Lower lobe of right lung (tissue), 2 donors: ENCODE measurements at regions not wholly inside any gene's neighbourhood (a gene's known extent, or its start where the extent isn't known, plus 50 kb on each side); places are given as distances from the start of the nearest gene placed in this dataset.

Experiments used
- ATAC-seq, 2 donors: fragments of 200-7000 bp; cut with Tn5 transposase; one replicate each; pipeline ENCODE4 v1.9.1; 2020 to 2022; ENCODE audit warnings: mild to moderate bottlenecking in 2 of 2, moderate library complexity in 2 of 2
- DNase-seq: peaks from one replicate; pipeline ENCODE4 v3.0.0-alpha.2; 2020
- H3K27ac ChIP-seq: fragments of 200-600 bp; one replicate; pipeline ENCODE4 v1.8.0; 2022
- H3K27me3 ChIP-seq: fragments of 200-600 bp; one replicate; pipeline ENCODE4 v1.8.0; 2022; ENCODE audit warnings: low read depth
- H3K36me3 ChIP-seq: fragments of 200-600 bp; one replicate; pipeline ENCODE4 v1.8.0; 2022; ENCODE audit warnings: mild to moderate bottlenecking
- H3K4me1 ChIP-seq: fragments of 200-600 bp; one replicate; pipeline ENCODE4 v1.8.0; 2022
- H3K4me3 ChIP-seq: fragments of 200-600 bp; one replicate; pipeline ENCODE4 v1.8.0; 2022; ENCODE audit warnings: mild to moderate bottlenecking
- H3K9me3 ChIP-seq: fragments of 200-600 bp; one replicate; pipeline ENCODE4 v1.8.0; 2022
- intact Hi-C: fragments of 100-400 bp; cut with DNase I; formaldehyde crosslinking; loops from one replicate; pipeline ENCODE4 v1.11.0; 2022
- TF ChIP-seq, protein P1 (sequence below): fragments of 200-600 bp; IDR thresholded peaks from one replicate; pipeline ENCODE4 v1.8.0; 2022; ENCODE audit warnings: antibody characterized with exemption, mild to moderate bottlenecking
- donor health status: DM: no; HTN: yes; CAD: no; lungs with severe emphysema.

DNA sequence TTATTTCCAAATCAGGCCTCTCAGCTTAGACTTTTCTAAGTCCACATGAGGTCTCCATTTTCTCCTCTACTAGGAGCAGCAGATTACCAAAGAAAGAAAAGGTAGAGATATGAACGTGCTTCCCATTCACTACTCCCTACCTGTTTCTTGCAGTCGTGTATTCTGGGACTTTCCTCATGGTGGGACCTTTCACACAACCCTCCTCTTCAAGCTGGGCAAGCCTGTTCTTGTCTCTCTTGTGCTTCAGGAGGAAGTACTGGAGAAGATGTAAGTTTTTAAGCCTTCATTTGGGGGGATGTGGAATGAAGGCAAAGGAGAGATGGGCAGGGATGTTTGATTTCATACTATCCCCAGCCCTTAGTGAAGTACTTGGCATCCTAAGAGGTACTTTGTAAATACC lies 128.8 kb upstream of the SESN3 start:
- no peak overlapping the region for H3K27ac ChIP-seq
- H3K9me3 ChIP-seq = no peaks in the 10 kb centered on the region
- H3K36me3 ChIP-seq = no peaks in the 10 kb centered on the region
- intact Hi-C loops = no loop called here
- H3K4me1 ChIP-seq = peaks cover 25% of the 10 kb centered on the region
- TF ChIP-seq, protein P1, sequence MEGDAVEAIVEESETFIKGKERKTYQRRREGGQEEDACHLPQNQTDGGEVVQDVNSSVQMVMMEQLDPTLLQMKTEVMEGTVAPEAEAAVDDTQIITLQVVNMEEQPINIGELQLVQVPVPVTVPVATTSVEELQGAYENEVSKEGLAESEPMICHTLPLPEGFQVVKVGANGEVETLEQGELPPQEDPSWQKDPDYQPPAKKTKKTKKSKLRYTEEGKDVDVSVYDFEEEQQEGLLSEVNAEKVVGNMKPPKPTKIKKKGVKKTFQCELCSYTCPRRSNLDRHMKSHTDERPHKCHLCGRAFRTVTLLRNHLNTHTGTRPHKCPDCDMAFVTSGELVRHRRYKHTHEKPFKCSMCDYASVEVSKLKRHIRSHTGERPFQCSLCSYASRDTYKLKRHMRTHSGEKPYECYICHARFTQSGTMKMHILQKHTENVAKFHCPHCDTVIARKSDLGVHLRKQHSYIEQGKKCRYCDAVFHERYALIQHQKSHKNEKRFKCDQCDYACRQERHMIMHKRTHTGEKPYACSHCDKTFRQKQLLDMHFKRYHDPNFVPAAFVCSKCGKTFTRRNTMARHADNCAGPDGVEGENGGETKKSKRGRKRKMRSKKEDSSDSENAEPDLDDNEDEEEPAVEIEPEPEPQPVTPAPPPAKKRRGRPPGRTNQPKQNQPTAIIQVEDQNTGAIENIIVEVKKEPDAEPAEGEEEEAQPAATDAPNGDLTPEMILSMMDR = no peak
- H3K27me3 ChIP-seq = no peaks in the 10 kb centered on the region
- DNase-seq (no peak), ATAC-seq (no peak)
- no peak overlapping the region for H3K4me3 ChIP-seq

- no peak overlapping the region for H3K27ac ChIP-seq
These were observed 128.3 kb upstream of the SESN3 start for GRCh38 chr11:95359341-95359663.

DNA sequence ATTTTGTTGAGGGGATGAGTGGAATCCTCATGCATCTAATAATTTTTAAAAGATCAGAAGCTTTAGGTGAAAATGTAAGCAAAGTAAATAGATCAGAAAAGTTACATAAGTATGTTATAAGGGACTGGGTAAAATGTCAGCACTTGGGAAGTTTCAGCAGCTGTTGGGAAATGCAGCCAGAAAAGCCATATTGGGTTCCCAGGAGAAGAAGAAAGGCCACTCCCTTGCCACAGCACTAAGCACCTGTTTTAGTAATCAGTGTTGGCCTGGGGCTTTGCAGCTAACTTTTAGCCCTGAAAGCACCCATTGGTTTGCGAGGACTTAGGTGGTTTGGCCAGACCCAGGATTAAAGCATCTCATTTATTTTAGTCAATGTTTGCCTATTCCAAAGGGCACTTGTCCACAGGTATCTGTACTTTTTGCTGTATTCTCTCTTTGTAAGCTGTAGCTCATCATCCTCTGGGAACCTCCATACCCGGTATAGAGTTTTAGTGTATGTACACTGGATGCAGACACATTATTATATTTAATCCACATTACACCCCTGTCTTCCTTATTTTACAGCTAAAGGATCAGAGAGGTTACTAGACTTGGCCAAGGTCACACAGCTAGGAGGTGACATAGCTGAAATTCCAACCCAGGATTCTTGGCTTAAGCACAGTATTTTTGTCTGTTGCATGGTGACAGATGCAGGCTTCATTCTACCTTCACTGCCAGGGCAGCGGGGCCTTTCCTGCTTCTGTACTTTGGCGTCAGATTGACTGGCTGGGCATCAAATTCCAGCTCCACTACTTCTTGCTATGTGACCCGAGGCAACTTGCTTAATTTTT lies 127.7 kb upstream of the SESN3 start:
- intact Hi-C loops = no loop called here
- ATAC-seq = peak; percentile 46 to 47

More at GRCh38 chr11:95359341-95359663, 128.3 kb upstream of the SESN3 start:
- H3K9me3 ChIP-seq = no peaks in the 10 kb centered on the region
- no peak for DNase-seq
- no peak for ATAC-seq
- no peaks in the 10 kb centered on the region for H3K36me3 ChIP-seq
- no peaks in the 10 kb centered on the region for H3K27me3 ChIP-seq
- no peak overlapping the region for H3K4me3 ChIP-seq
- intact Hi-C loops = no loop called here
- peaks cover 24% of the 10 kb centered on the region for H3K4me1 ChIP-seq
- TF ChIP-seq, protein P1 = no peak

GRCh38 chr11:95354304-95354703 lies 123.3 kb upstream of the SESN3 start:
- no peak for ATAC-seq
- Histone ChIP-seq H3K4me1 (no peaks in the 10 kb centered on the region), H3K36me3 (no peaks in the 10 kb centered on the region), H3K9me3 (no peaks in the 10 kb centered on the region), H3K27ac (no peak overlapping the region), H3K4me3 (no peak overlapping the region), H3K27me3 (no peaks in the 10 kb centered on the region)
- TF ChIP-seq, protein P1 = no peak
- no peak for DNase-seq
- intact Hi-C loops = no loop called here

More for the DNA sequence above, 127.7 kb upstream of the SESN3 start:
- no peak for DNase-seq
- Histone ChIP-seq H3K36me3 (no peaks in the 10 kb centered on the region), H3K9me3 (no peaks in the 10 kb centered on the region), H3K27ac (no peak overlapping the region), H3K27me3 (no peaks in the 10 kb centered on the region), H3K4me1 (peaks cover 21% of the 10 kb centered on the region), H3K4me3 (no peak overlapping the region)
- TF ChIP-seq, protein P1 = no peak

GRCh38 chr11:95353706-95354105 lies 122.7 kb upstream of the SESN3 start:
- Histone ChIP-seq H3K9me3 (no peaks in the 10 kb centered on the region), H3K27me3 (no peaks in the 10 kb centered on the region), H3K4me1 (no peaks in the 10 kb centered on the region), H3K27ac (no peak overlapping the region), H3K36me3 (no peaks in the 10 kb centered on the region), H3K4me3 (no peak overlapping the region)
- DNase-seq = no peak
- intact Hi-C loops = no loop called here
- TF ChIP-seq, protein P1 = no peak
- ATAC-seq = no peak
